ENCODE measurements at regions not wholly inside any gene's neighbourhood (a gene's known extent, or its start where the extent isn't known, plus 50 kb on each side); places are given as distances from the start of the nearest gene placed in this dataset.
"Not testable (repeated sequence)": the region's sequence is repeated elsewhere in the genome, so short reads cannot be mapped to it uniquely, and the experiment has no call there.

DNA sequence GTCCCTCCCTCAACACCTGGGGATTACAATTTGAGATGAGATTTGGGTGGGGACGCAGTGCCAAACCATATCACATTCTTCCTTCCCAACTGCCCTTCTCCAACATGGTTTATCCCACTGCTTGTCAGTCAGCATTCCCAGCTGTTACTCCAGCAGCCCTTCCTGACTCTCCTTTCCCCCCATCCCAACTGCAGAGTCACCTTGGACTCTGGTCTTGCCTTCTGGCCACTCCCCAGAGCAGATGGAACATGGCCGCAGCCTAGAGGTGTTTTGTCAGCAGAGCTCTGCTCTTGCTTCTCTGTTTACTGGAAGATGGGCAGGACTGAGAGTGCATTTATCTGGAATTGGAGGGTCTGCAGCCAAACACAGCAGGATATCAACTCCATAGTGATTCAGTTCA, 51.2 kb upstream of the MEX3C start:
- no peak for DNase-seq

DNA sequence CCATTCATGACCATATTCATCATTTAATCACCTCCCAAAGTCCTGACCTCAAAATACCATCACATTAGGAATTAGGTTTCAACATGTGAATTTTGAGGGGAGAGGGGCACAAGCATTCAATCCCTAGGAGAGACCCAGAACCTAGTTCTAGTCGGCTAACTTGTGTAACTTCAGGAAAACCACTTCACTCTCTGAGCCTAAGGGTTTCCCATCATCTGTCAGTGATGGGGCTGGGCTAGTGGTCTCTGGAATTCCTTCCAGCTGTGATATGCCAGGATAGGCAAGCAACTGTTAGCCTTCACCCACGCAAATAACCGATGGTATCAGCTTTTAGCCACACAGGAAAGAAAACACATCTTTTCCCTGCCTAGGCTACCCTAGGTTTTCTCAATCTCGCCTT, 52.5 kb upstream of the MEX3C start:
- no peak for DNase-seq

DNA sequence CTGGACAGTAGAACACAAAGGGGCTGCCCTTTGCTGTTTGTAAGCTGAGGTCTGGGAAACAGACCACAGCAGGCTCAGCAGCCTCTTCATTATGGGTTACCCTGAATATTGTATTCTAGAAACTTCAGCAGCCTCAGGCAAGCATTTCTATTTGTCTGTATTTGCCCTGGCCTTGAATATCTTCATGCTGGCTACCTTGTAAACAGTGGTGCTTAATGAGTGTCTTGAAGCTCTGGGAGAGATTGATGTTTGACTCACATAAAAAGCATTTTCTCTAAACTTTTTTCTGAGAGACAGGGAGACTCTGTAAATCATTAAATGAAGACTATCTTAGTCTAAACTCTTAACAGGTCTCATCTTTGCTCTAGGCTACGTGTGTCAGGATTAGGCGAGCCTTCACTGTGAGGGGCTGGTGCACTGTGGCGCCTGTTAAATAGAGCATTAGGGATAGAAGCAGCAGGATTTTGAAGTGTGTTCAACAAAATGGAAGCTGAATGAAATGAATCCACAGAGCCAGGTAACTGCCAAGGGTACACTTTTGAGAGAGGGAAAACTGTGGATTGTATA, 53.1 kb upstream of the MEX3C start:
- no peak for DNase-seq

DNA sequence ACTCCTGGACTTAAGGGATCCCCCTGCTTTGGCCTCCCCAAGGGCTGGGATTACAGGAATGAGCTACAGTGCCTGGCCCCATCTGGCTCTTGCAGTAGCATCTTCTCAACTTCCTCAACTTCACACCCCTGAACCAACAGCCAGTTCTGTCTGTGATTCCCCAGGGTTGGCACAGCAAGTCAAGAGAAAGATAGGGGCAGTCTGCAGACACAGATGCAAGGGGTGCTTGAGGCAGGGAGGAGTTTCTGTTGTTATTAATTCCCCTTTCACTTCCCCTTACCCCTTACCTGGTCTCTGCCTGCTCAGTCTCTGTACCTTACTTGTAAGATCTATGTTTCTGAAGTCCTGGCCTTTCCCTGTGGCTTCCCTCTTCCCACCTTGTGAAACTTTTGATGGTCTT, 54.1 kb upstream of the MEX3C start:
- no peak for DNase-seq

DNA sequence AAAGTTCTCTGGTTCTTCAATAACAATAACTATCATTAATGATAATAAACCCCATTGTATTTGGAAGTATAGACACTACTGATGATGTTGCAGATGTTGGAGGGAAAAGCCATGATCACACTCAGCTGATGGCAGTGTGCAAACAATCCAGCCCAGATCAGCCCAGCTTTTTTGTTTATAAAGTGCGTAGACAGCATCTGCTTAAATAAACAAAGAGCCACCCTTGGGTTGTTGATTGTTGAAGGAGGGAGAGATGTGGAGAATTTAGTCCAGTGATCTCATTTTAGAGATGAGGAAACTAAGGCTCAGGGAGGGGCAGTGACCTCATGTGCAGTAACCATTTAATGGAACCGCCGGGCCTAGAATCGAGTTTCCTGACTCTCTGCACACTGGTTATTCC, 56.0 kb upstream of the MEX3C start:
- no peak for DNase-seq

DNA sequence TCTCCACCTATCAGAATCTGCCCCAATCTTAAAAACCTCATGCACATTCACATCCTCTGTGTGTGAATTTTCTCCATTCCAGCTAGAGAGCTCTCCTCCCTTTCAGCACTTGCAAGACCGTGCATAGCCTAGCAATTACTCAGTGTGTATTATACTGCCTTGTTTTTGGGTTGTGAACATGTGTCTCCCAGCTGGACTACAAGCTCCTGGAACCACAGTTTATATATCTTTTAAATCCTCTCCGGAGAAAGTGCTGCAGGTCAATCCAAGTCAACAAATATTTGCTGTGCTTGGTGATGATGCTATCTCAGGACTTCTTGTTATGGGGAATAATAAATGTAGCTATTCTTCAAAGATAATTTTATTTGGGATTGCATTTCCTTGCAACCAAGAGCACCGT, 58.2 kb upstream of the MEX3C start:
- DNase-seq: no peak

DNA sequence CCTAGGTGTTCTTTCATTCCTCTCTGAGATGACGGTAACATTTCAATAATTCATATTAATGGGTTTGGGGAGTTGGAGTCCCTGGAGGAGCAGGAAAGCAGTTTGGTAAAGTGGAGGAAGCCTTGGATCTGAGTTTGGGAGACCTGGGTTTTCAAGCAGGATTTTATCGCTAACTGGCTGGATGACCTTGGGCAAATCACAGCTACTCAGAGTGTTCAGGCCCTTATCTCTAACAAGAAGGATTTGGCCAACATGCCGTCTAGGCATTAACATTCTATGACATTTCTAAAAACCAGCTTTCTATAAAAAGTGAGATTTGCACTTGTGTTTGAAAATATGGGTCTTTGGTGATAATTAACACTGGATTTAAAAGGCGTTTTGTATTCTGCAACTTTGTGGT, 59.7 kb upstream of the MEX3C start:
- no peak for DNase-seq

DNA sequence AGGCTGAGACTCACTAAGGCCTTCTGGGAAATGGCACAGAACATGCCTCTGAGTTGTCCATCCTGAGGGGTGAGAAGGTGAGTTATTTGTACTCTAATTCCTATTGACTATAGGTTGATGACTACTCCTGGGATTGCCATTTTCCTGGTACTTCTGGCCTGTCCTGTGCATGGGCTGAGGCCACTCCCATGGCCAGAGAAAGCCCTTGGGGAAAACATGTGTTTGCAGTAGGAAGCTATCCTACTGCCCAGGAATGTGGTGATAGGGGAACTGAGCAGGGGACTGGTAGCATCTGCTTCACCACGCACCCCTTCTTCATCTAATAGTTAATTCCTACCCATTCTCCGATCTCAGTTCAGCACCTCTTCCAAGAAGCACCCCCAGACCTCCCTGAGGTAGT, 62.6 kb upstream of the MEX3C start:
- no peak for DNase-seq

DNA sequence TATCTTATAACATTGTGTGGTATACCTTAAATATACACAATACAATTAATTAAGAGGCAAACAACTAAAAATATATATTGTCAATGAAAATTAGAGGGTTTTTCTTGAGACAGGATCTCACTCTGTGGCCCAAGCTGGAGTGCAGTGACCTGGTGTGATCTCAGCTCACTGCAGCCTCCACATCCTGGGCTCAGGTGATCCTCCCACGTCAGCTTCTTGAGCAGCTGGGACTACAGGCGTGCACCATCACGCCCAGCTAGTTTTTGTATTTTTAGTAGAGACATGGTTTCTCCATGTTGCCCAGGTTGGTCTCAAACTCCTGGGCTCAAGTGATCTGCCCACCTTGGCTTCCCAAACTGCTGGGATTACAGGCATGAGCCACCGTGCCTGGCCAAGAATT, 68.6 kb upstream of the MEX3C start:
- DNase-seq: not testable (repeated sequence)

DNA sequence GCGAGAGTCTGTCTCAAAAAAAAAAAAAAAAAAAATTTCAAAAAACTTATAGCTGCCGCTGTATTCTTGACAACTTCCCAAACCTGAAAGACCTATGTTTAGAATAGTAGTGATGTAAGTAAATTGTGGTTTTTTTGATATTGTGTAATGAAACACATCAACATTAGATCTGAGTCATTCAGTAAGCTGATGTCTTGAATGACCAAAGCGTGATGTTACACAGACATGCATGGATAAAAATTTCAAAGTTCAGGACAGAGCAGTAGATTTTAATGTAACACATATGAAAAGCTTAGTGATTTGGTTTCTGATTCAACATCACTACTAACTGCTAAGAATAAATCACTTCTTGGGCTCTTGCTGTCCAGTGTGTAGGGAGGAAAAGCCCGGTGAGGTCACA, 69.3 kb upstream of the MEX3C start:
- DNase-seq: no peak

DNA sequence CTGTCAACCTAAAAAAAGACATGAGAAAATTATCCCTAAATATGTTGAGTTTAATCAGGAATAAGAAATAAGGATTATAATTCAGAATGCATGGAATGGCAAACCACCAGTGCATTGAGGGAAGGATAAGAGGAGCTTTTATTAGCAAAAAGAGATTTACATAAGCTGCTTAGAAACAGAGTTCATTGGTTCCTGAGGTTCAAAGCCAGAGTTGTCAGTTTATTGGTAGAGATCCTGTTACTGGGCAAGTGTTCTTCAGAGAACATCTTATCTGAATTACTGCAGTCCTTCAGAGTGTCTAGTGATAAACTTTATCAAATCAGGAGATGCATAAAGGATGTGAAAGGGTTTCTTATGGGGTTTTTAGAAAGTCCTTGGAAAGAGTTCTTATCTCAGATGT, 76.0 kb upstream of the MEX3C start:
- DNase-seq: no peak

DNA sequence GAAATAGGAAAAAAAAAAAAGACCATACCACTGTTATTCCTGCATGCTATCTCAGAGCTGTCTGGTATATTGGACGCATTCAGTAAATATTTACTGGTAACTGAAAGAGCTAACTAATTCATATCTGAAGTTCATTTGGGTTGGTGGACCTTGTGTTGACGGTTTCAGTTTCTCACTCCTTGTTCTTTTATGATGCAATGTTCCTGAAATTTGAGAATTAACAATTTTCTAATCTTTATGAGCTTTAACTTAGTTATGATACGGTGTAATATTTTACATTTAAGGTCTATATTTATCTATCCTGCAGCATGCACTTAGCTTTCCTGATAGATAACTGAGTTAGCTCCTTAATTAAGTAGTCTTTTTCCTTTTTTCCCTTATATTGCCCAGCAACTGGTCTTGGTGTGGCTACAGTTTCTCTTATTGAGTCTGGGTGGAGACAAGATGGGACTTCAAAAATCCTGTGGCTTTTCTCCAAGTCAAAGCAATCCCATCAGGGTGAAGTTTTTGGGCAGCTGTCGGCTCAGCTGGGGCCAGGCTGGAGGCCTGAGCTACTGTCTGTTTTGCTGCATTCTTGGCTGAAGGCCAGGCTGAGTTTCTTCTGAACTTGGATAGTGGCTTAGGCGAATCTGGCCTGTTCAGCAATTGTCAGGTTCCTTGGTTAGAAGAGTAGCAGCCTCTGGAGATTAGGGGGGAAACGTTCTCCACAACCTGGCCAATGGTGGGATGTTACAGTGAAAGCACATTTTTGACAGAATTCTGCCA, 78.4 kb upstream of the MEX3C start:
- DNase-seq: no peak

DNA sequence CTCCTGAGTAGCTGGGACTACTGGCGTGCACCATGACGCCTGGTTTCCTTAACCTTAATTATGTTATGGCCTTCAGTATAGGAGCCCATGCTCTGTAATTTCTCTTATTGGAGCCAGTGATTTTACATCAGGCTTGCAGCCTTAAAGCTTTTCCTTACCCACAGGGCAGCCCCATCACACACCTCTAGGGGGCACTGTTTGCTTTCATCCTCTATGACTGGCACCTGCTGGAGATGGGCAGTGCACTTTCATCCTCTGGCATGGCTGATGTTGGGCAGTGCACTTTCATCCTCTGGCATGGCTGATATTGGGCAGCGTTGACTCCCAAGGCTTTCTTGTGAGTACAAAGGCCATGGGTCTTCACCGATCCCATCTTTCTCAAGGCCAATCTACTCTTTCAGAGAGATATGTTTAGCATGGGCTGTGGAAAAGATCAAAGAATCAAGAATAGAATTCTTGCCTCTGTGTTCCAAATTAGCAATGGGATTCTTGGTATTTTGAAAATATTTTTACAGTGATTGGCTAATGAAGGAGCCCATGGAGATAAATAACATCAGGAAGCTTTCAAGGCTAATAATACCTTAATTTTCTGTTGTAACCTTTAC, 80.7 kb upstream of the MEX3C start:
- DNase-seq: peak; percentile 6

DNA sequence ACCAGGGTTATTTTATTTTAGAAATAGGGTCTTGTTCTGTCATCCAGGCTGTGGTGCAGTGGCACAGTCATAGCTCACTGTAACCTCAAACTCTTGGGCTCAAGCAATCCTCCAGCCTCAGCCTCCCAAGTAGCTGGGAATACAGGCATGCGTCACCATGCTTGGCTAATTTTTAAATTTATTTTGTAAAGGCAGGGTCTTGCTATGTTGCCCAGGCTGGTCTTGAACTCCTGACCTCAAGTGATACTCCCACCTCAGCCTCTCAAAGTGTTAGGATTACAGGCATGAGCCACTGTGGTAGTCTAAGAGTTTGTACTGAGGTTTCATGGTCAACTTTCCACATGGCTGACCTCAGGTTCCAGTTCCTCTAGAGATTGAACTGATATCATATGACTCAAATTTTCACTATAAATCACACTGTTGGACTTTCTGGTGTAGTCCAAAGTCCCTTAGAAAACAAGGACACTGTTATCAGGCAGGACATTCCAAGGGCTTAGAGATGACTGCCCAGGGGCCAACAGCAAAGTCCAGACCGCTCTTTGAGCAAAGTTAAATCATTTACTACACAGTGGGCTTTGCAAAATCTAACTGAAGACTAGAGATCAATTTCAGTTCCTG, 82.0 kb upstream of the MEX3C start:
- DNase-seq: no peak

DNA sequence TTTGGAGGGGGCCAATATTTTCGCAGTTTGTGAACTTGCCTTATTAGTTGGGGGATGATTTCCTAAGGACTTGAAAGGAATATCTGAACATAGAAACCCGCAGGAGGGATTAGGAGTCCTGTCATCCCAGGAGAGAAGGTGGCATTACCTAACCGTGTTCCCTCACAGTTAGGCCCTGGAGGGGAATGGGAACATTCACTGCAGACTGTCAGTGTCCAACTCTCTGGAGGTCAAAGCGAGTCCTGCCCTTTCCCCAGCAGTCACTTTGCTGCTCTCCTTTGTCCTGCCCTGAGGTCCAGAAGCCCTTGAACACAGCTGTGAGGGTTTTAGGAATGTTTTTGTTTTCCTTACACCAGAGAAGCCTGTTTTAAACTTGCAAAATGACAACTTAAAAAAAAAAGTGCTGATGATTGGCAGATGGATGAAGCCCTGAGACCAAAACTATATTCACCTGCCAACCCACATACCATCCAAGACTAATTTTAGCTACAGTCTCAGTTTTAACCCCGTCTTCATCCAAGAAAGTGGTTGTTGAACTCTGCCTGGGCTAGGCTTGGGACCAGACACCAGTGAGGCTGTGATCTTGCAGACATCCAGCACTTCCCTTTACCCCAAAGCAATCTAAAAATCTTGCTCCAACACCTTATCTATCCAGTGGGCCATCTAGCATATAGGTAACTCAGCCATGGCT, 90.5 kb upstream of the MEX3C start:
- no peak for DNase-seq

DNA sequence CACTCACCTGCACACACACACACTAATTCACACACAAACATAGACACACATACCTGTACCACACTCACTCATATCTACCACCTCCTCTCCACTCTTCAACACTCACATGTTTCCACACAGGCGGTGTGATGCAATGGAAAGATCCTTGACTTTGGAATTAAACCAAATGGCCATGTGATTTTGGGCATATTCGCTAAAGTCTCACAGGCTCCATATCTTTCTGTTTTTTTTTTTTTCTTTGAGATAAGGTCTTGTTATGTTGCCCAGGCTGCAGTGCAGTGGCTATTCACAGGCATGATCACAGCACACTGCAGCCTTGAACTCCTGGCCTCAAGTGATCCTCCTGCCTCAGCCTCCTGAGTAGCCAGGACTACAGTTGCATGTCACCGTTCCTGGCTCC, 91.1 kb upstream of the MEX3C start:
- DNase-seq: no peak

DNA sequence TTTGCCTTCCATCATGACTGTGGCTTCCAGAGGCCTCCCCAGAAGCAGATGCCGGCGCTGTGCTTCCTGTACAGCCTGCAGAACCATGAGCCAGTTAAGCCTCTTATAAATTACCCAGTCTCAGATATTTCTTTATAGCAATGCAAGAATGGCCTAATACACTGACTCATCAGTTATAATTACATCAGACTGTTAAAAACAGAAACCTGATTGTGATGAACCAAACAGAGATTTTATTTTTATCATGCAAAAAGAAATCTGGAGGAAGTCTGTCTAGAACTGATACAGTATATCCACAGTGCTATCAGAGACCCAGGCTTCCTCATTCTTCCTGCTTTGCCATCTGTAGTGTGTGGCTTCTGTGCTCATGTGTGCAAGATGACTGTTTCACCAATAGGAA, 93.4 kb upstream of the MEX3C start:
- no peak for DNase-seq

DNA sequence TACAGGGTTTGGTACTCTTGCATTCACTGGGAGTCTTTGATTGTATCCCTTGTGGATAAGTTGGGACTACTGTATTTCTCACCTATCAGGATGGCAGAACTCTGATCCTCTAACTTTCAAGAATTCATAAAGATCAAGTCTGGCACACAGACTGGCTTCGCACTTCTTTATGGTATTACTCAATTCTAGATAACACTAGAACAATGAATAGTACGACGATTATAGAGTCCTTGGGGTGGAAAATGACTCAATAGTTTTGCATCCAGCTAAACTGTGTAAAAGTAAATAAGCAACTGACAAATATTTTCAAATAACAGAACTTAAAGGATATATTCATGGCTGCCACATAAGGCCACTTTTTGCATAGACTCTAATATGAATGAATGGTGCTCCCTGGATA, 103.4 kb upstream of the MEX3C start:
- no peak for DNase-seq

DNA sequence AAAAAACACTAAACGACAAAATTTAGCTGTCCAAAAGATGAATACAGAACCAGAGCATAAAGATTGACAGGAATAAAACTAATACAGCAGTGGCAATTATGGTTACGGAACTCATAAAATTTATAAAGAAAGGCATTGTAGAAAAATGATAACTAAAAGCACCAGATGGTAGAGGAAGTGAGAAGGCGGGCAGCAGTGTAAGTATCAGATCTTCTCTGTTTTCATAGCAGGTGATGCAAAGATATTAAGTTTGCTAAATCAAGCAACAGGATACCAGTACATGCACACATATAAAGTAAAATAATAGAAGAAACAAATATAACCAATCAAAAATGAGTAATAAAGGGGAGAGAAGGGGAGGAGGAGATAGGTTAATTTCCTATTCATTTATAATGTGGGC, 103.9 kb upstream of the MEX3C start:
- DNase-seq: no peak

DNA sequence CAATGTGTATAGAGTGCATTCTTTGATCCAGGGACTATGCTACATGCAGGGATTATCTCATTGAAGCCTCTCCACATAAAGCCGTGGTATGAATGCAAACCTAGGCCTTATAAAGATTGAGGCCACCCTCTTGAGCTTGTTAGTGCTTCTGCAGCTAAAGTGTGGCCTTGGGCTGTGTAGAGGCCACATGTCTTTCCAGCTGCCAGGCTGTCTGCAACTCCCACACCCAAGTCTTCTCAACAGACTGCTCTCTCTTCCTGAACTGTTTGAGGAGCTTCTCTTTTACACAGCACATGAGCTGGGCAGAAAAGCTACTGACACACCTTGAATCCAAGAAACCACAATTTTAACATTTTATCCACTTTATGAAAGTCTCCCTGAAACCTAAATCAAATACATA, 119.2 kb upstream of the MEX3C start:
- no peak for DNase-seq

DNA sequence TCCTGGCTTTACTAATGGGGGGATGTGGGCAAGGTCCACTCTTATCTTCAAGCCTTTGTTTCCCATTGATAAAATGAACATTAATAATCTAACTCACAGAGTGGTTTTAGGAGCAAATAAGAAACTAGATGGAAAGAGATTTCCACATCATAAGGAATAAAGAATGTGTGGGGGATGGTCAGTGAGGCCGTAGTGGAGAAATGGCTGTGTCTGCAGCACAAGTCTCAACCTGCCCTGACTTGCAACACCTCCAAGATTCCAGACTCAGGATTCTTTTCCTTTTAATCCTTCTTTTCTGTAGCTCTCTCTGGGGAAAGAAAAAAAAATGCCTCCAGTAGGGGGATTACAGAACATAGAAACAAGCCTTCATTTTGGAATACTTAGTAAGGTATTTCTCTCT, 124.2 kb upstream of the MEX3C start:
- DNase-seq: no peak

DNA sequence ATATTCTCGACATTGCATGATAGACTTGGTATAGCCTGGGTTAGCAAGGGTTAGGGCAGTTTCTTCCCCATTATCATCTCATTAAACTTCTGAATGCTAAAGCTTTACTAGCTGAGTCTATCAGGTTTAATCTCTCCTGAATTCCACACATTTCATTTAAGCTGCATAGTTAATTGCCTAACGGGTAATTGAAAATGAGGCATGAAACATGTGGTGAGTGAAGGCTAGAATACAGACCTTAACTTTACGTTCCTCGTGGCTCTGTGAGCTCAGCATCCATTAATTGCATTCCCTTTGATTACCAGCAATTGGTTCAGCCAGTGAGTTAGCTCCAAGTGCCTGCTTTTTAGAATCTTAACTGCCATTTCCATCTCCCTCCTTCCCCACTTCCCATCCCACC, 126.5 kb upstream of the MEX3C start:
- no peak for DNase-seq

DNA sequence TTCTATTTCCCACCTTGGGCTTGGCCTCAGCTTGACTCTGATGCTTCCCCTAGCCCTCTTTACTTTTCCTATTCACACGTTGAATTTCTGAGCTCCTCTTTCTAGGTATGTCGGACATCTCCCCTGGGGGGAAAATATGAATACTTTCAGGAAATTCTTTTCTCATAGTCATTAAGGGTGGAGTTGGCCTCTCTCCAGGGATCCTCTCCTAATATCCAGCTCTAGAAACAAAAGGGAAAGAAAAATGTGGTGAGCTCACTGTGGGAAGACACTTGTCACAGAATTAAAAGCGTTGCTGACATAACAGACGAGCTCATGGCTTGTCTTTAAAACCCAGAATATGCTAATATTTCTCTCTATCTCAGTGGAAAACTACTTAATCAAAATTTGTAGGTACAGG, 132.7 kb upstream of the MEX3C start:
- DNase-seq: no peak

DNA sequence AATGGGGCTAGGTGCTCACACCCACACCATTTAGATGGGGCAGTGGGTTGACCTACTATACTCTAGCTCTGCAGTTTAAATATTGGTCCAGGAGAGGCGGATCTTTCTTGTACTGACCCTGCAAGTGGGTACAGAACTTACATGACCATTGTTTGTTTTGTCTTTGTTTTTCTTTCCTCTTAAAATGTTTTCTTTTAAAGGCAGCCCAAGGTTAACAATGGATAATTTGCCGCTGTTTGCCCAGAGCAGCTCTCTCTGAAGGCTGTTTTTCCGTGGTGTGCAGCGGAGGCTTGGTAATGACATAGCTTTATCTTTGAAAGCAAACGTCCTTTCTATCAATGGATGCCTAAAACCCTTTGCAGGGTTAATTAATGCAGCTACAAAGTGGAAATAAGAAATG, 133.3 kb upstream of the MEX3C start:
- no peak for DNase-seq
